GM21576 (cell line): ENCODE measurements at regions not wholly inside any gene's neighbourhood (a gene's known extent, or its start where the extent isn't known, plus 50 kb on each side); places are given as distances from the start of the nearest gene placed in this dataset.

ENCODE experiments used
- ATAC-seq: cut with Tn5 transposase; IDR thresholded peaks from one replicate; pipeline ENCODE4 v1.9.1; 2021; ENCODE audit warnings: mild to moderate bottlenecking, moderate library complexity; ENCODE audit not compliant: unreplicated experiment

DNA sequence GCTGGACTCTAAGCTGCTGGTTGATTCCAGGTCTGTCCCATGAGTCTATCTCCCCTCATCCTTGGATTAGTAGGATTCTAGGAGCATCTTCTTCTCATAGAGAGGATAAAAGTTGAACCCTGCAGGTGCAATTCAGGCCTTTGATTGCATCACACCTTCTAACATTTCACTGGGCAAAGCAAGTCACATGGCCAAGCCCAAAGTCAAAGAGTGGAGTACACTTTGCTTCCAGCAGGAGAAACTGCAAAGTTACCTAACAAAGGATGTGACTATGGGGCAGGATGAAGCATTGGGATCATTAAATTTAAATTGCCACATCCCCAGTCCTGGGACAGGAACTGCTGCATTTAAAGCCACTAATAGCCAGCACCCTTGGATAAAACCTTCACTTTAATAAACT lies 51.0 kb upstream of the EGFLAM start:
- ATAC-seq, result no peak

DNA sequence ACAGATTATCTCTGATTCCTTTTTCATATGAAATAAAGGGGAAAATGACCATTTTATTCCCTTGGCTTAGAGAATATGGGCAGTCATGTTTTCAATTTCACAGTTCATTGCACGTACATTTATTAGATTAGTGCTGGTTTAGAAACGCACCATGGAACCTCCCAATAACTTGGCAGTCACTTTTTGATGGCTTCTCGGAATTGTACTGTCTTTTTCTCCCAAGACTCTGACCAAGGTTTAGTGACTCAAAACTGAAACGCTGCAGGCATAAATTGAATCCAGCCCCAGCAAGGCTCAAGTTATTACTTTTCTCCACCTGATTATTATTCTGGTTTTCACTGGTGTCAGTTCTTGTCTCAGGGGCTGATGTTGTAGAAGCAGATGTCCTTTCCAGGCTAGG lies 55.6 kb upstream of the EGFLAM start:
- ATAC-seq, result no peak

DNA sequence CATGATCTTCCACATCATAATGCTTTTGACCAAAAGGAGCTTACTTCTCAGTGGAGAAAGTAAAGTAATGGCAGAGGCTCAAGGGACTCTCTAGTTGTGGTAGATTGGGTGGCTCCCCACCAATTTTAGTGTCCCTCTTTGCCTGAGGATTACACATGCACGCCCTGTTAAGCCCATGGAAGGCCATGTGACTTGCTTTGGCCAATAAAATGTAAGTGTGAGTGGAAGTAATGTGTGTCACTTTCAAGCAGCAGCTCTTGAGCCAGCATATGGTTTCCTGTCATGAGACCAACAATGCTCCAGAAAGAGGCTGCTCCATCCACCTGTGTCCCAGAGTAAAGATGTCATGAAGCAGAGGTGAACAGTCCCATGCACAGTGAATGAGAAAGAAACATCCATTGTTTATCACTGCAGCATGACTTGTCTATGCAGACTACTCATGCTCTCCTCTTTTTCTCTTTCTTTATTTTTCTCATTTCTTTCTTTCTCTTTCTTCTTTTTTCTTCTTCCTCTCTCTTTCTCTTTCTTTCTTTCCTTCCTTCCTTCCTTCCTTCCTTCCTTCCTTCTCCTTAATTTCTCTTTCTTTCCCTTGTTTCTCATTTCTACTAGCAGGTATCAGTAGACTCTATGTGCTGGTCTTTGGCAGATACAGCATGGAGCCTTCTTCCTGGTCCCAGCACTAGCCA lies 57.3 kb upstream of the EGFLAM start:
- no peak for ATAC-seq

DNA sequence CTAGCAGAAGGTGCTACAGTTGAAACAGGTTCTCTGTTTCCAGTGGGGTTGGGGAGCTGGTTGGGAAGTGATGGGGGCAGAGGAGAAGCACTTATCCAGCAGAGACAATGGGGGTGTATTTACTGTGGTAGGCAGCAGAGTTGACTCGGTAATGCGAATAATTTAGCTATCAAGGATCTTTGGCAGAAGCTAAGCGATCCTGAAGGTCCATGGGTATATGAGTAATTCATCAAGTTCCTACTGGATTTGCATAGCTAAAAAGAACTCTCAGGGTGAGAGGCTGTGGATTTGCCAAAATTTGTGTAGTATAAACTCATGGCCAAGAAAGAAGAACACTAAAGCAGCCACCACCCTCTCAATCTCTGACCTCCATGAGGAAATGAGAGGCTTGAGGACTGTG lies 61.2 kb upstream of the EGFLAM start:
- ATAC-seq, result no peak

DNA sequence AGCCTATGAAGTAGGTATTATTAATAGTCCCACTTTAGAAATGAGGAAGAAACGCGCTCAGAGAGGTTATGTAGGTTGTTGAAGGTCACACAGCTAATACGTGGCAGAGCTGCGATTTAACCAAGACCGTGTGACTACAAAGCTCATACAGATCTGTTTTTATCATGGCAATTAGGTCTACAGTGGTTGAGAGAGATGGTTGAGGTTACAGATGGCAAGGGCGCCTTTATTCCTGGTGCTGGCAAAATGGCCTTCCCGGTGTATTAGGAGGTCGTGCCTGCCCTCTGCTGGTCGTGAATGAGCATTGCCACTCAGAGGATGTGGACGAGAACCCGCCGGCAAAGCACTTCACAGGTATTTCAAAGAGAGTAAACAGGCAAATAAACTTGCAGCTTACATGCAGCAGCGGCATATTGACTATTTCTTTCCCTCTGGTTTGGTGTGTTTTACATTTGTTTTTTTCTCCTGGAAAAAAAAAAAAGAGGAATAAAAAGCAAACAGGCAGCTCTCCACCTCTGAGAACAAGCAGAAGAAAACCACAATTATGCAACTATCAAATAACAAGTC lies 65.3 kb upstream of the EGFLAM start:
- no peak for ATAC-seq

DNA sequence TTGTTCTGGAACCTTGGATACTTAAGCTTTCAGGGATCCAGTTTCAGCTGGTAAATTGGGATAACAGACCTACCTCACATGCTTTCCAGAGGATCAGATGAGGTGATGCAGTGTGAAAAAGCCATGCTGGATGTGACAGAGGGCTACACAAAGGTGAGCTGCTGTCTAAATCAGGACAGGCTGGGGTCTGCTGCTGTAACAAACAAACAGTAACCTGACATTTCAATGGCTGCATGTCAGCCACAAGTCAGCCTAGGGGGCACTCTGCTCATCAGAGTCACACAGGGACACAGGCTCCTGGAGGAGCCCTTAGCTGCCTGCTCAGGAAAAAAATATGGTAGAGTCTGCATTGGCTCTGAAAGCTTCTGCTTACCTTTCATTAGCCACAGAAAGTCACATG lies 66.7 kb upstream of the EGFLAM start:
- no peak for ATAC-seq

DNA sequence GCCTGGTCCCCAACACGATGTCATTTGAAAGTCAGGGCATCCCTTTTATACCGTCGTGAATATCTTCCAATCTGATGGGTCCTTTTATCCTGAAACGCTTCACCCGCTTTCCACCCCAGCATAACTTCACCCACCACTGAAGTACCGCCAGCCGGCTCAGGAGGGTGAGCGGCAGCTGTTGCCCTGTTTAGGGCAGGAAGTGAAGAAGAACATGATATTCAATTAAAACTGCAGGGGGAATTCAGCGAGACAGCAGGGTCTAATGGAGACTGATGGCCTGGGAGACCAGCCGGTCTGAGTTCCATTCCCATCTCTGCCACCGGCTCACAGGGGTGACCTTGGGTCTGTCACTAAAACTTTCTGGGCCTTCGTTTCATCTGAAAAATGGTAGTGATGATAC lies 68.2 kb upstream of the EGFLAM start:
- ATAC-seq, result no peak

DNA sequence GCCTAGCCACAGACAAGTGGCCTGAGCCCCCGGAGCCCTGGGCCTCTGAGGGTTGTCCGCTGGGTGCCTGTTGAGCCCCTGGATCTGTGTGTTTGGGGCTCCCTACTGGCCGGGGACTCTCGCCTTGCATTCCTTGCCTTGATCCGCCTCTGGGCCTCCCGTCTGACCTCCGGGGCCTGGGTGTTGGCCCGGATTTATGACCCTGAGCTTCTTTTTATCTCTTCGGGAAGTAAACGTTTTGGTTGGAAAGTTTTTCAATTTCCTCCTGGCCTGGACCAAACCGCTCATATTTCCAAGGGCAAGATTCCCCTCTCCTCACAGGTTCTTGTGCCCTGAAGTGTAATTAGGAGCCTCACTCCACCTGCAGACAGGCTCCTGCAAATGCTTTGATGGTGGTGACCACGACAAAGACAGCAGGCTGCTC lies 69.3 kb upstream of the EGFLAM start:
- no peak for ATAC-seq

DNA sequence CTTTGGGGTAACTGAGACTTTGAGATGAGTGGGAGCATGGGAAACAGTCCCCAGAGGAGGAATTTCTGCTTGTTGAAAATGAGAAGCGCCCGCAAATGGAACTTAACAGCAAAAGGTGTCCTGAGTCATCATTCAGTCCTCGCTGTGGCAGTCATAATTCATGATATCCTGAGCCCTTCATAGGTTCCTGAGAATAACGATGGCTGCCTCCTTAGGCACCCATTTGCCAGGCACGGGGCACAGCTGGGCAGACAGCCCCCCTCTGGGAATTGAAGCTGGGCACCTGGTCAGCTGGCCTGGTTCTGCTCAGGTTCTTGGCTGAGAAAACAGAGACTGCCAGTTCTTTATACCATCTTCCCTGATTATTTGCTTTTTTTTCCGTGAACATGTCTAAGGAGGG lies 69.8 kb upstream of the EGFLAM start:
- ATAC-seq, result no peak

DNA sequence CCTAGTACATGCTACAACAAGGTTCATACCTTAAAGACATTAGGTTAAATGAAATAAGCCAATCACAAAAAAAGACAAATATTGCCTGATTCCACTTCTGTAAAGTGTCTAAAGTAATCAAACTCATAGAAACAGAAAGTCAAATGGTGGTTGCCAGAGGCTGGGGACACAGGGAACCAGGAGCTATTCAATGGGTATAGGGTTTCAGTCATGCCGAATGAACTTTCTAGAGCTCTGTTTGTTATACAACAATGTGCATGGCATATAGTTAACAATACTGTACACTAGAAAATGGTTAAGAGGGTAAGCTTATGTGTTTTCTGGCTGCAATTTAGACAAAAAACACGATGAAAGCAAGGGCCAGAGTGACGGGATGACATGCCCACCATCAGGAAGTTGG lies 70.8 kb upstream of the EGFLAM start:
- ATAC-seq, result no peak

DNA sequence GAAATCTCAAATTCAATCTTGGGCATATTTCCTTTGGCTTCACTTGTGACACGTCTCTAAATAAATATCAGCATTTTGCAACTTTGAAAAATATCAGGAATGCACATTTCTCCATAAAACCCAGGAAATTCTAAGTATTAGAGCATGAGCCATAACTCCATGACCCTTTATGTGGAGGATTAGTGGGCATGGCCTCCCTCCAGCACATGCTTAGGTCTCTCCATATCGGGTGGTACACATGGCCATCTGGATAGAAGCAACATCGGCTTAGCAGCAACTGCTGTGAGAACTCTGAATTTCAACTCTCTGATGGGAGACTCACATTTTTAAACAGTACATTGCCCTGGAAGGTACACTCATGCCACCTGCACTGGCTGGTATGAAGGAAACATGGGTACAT lies 73.7 kb upstream of the EGFLAM start:
- no peak for ATAC-seq

DNA sequence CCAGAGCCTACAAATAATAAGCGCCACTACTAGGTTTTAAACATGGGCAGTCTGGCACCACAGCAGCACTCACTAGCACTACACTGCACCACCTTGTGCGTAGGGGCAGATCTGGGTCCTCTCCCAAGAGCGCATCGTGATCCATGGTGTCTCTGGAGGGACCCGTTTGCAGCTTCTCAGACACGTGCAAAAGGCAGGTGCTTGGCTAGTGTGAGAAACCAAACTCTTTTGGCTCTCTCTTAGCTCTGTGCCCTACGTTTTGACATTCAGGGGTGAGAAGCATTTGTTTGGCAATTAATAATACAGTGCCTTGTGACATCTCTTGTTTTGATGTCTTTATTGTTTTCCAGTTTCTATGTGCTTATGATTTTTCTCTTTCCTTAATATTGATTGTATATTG lies 75.4 kb upstream of the EGFLAM start:
- ATAC-seq, result no peak

DNA sequence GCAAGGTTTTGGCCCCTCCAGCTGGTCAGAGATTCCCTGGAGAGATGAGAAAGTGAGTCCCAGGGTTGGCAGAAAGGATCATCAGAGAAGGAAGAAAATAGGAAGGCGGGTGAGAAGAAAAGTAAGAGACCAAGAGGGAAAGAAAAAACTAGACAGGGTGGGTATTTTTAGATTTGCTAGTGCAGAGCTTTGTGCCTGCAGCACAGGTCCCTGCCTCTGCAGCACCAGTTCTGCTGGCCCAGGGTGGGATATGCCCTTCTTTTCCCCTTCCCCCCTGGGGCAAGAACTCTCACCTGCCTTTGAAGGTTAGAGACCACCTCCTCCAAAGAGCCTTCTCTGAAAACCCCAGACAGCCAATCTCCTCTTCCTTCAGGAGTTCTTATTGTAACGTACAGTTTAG lies 90.3 kb upstream of the EGFLAM start:
- no peak for ATAC-seq

DNA sequence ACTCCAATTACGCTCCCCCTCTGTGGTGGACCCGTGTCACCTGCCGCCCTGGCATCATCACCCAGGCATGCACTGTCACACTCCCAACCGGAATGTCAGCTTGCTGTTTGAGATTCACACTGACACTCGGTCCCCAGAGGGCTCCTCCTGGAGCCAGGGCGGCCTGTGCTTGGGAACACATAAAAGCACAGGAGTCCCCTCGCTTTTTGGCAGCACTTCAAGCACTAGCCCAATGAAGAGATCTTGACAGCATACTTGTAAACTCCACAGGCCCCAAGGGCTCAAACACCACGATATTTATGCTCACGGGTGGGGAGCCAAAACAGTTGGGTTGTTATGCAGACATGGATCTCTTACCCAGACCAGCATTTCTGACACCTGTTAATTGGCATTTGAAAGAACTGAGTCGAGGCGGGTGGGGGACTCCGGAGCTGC lies 90.8 kb upstream of the EGFLAM start:
- ATAC-seq, result no peak

DNA sequence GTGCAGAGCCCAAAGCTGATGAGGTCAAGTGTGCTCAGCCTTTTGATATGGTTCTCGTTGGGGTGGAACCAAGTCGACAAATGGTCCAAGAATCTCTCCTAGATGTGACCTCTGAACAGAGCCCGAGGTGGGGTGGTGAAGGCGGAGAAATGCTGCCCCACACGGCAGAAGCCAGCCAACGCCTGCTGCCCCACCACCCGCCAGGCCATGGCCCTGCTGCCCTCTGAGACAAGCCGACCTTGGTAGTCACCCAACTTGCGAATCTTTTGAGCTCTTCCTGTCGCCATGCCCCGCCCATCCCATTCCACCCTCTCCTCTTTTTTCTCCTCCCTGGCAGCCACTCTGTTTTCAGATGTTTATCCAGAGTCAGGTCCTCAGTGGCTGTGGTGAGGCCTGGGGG lies 91.5 kb upstream of the EGFLAM start:
- ATAC-seq, result no peak

DNA sequence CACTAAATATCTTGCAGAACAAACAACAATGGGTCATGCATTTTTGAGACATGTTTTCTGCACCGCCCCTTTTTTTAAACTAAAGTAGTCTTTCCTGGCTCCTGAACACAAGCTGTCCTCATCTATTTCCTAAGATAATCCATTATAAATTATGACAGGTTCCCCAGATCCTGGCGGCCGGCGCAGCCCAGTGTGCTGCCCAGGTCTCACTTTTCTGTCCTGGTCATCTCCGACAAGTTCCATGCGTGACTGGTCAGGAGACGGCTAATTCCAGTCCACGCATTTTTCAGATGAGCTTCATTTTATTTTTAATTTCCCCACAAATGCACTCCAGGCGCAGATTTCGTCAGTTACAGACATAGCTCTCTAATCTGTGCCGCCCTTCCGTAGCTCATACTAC lies 92.9 kb upstream of the EGFLAM start:
- no peak for ATAC-seq

DNA sequence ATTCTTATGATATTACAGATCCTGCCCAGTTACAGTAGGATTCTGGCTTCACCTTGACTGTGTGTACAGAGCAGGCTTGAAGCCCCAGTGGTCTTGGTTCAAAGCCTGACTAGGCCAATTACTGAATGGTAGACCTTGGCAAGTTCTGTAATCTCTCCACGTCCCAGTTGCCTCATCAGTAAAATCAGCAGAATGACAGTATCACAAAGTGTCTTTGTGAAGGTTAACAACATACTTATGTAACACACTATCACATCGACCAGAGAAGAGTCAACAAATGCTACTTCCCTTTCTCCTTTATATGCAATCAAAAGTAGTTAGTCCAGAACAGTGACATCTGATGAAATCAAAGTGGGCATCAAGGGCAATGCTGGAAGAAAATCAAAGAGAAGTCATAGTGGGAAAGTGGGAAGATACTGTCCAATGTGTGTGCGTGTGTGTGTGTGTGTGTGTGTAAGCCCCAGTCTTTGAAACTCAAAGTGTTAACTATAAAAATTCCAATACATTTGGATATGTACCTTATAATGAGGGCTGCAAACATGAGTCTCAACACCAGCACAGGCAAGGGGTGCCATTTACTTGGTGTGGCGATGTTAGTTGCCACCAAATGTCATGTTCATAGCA lies 93.5 kb upstream of the EGFLAM start:
- no peak for ATAC-seq

DNA sequence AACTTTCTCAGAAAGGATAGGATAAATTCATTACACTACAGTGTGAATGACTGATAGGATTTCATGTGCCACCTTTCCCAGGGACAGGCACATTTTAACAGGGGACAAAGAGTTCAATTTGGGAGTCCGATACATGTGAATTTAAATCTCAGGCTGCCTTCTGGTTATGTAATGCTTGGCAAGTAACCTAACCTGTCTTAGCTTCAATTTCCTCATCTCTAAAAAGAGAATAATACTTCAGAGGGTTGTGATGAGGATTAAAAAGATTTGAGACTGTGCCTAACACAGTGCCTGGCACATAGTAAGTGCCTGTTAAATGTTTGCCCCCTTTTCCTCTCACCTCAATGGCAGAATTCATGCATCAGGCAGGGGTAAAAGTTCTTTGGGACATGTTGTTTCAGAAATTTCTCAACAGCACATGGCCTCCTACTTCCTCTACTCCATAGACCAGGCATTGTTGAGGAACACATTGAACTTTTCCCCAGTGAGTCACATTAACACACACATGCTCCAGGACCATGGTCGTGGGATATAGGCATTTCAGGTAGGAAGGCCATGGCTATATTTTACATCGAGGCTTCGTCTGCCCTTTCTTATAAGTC lies 94.6 kb upstream of the EGFLAM start:
- ATAC-seq, result no peak

DNA sequence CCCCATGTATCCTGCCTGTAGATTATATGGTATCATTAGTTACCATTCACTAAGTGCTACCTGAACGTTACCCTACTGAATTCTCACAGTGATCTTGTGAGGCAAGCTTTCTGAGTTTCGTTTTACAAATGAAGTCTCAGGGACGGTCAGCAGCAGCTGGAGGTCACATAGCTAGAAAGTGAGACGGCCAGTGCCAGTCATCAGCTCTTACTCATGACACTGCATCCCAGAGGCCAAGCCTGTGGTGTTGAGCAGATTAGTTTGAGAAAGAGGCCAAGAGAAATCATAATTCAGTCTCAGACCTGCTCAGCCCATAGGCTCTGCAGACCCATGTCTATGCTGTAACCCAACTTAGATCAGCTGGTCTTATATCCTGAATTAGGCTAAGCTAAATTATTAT lies 95.7 kb upstream of the EGFLAM start:
- no peak for ATAC-seq

DNA sequence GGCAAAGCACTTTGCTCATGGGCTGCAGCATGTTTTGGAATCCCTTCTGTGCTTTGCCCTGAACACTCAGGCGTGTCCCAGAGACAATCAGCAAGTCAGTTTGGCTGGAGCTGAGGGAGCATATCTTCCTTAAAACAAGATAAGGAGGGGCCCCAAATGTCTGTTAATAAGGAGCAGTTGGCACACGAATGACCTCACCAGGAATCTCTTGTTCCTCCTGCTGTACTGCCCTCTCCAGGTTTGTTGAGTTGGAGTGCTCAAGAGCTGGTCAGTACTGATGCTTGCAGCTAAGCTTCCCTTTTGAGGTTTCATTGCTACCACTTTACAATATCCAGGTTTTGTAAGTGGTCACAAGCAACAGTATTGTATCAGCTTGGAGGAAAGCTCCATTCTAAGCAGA lies 101.3 kb upstream of the EGFLAM start:
- no peak for ATAC-seq

DNA sequence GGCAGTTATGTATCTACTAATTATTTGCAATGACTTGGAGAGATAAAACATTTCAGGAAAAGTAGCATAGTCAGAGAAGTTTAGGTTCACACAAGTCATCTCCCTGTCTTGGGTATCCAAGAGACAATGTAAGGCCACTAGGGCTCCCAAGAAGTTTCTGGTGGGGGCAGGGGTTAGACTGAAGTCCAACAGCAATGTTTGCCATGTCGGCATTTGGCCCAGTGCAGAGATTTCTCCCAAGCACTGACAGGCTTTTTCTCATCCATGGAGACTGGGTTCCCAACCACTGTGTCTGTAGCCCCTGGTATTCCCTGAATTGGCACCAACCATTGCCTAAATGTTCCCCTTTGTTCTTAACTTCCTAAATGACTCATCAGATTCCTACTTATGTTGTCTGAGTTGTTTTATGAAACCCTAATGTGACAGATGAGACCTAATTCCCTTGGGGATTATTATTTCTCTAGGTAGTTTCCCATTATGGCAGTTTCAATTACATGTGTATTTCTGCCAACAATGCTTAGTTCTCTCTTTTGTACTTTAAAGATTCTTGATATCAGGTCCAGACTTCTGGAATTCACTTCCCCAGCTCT lies 103.6 kb upstream of the EGFLAM start:
- no peak for ATAC-seq

DNA sequence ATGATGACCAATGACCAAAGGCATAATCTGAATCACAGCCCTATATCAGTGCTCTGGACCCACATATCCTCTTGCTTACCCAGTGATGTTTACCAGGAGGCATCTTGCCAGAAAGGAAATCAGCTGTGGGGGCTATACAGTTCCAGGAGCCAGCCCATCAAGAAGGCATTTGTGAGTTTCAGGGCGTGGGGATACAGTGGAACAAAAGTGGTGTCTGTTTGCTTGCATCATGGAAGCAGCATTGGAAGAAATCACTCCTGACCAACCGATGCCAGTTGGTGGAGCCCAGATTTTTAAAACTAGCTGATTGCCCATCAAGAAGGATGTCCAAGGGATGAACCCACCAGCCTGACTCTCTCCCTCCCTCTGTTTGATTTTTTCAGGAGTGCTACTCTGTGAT lies 106.5 kb upstream of the EGFLAM start:
- no peak for ATAC-seq
